Panc1 (cell line): ENCODE measurements at regions not wholly inside any gene's neighbourhood (a gene's known extent, or its start where the extent isn't known, plus 50 kb on each side); places are given as distances from the start of the nearest gene placed in this dataset.

Experiments
- CTCF ChIP-seq: fragments of 450-650 bp; IDR thresholded peaks from 2 replicates; pipeline ENCODE4 v1.5.1; 2017; ENCODE audit warnings: mild to moderate bottlenecking
- POLR2AphosphoS5 ChIP-seq: IDR thresholded peaks from 2 replicates; pipeline ENCODE4 v1.6.1; 2012; ENCODE audit warnings: mild to moderate bottlenecking, low read depth, low read length, moderate library complexity
- REST ChIP-seq, 2 experiments: IDR thresholded peaks; 2 replicates each; pipeline ENCODE4 v1.6.1; 2011 to 2012; ENCODE audit warnings: low read depth in 2 of 2, control low read depth in 1 of 2, low read length in 1 of 2, mild to moderate bottlenecking in 1 of 2, moderate library complexity in 1 of 2; ENCODE audit not compliant: insufficient read depth in 1 of 2
- SIN3A ChIP-seq: IDR thresholded peaks from 2 replicates; pipeline ENCODE4 v1.6.1; 2012; ENCODE audit warnings: low read depth, mild to moderate bottlenecking, low read length, moderate library complexity, borderline replicate concordance; ENCODE audit not compliant: insufficient read depth
- TCF7L2 ChIP-seq: IDR thresholded peaks from 2 replicates; pipeline ENCODE4 v1.6.1; 2011; ENCODE audit warnings: mild to moderate bottlenecking, low read depth, low read length, inconsistent platforms

- no peak for TF ChIP-seq CTCF
- TF ChIP-seq POLR2AphosphoS5, result no peak
- TF ChIP-seq REST (IDR thresholded peaks at IDR 0.05; ENCODE audit: insufficient read depth in 1 of 2, low read depth in 2 of 2, low read length in 1 of 2), result no peak
- TF ChIP-seq TCF7L2, result no peak
- TF ChIP-seq SIN3A, result no peak
Measured at GRCh38 chr10:33799944-33800323, 465.5 kb upstream of the NRP1 start.
